ENCODE measurements at regions not wholly inside any gene's neighbourhood (a gene's known extent, or its start where the extent isn't known, plus 50 kb on each side); places are given as distances from the start of the nearest gene placed in this dataset.
"Not testable (repeated sequence)": the region's sequence is repeated elsewhere in the genome, so short reads cannot be mapped to it uniquely, and the experiment has no call there.

DNA sequence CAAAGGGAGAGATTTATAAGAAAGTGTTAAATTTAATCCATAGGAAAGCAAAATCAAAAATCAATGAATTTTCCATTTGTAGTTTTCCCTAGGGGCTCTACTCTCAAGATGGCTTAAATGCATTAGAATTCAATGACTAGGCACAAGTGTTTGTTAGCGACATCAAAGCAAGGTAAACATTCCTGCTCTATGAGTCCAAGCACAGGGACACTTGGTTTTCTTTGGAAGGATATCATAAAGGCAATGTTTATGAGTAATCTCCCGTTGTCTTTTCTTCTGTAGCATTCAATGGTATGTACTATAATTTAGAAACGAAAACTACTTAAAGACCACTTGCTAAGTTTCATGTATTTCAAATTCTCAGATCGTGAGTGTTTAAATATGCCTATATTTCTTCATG lies 54.8 kb upstream of the ZNF717 start:
- intact Hi-C loops (cut with DNase I); DNase-seq: not testable (repeated sequence)

DNA sequence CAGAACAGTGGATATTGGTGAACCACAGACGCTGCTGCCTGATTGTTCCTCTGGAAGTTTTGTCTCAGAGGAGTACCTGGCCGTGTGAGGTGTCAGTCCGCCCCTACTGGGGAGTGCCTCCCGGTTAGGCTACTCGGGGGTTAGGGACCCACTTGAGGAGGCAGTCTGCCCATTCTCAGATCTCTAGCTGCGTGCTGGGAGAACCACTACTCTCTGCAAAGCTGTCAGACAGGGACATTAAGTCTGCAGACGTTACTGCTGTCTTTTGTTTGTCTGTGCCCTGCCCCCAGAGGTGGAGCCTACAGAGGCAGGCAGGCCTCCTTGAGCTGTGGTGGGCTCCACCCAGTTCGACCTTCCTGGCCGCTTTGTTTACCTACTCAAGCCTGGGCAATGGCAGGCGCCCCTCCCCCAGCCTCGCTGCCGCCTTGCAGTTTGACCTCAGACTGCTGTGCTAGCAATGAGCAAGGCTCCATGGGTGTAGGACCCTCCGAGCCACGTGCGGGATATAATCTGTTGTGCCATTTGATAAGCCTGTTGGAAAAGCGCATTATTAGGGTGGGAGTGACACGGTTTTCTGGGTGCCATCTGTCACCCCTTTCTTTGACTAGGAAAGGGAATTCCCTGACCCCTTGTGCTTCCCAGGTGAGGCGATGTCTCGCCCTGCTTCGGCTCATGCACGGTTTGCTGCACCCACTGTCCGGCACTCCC lies 65.1 kb upstream of the ZNF717 start:
- DNase-seq; intact Hi-C loops (cut with DNase I): not testable (repeated sequence)

DNA sequence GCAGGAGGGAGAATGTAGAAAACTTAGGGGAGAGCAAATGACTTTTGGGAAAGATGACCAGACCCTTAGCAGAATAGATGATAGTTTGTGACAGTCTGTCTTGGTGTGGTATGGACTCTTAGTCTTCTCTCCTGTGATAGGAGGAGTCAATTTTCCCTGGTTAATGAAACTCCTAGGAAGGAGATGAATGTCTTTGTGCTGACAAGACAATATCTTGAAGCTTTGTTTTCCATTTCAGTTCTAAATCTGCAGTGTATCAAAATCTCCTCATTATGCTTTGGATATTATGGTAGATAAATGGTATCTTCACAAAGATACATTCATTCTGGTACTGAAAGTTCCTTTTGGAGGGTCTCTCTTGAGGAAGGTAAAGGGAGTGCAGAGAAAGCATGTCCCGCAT lies 77.8 kb upstream of the ZNF717 start:
- intact Hi-C loops (cut with DNase I): no loop called here
- no peak for DNase-seq

DNA sequence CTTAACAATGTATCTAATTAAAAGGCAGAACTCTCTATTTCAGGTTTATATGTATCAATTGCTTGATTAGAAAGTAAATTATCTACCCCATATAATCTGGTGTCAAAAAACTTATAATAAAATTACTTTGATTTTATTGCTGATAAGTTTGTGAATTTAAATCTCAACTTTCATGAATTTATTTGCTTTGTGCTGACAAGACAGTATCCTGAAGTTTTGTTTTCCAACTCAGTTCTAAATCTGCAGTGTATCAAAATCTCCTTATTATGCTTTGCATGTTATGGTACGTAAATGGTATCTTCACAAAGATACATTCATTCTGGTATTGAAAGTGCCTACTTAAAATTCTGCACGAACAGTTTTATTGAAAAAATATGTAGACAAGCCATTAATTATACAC lies 78.5 kb upstream of the ZNF717 start:
- DNase-seq: no peak
- intact Hi-C loops (cut with DNase I): no loop called here

DNA sequence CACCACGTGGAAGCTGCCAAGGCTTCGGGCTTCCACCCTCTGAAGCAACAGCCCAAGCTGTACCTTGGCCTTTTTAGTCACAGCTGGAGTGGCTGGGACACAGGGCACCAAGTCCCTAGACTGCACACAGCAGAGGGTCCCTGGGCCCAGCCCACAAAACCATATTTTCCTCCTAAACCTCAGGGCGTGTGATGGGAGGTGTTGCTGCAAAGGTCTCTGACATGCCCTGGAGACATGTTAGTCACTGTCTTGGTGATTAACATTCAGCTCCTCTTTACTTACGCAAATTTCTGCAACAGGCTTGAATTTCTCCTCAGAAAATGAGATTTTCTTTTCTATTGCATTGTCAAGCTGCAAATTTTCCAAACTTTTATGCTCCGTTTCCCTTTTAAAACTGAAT lies 98.4 kb upstream of the ZNF717 start:
- DNase-seq; intact Hi-C loops (cut with DNase I): not testable (repeated sequence)

DNA sequence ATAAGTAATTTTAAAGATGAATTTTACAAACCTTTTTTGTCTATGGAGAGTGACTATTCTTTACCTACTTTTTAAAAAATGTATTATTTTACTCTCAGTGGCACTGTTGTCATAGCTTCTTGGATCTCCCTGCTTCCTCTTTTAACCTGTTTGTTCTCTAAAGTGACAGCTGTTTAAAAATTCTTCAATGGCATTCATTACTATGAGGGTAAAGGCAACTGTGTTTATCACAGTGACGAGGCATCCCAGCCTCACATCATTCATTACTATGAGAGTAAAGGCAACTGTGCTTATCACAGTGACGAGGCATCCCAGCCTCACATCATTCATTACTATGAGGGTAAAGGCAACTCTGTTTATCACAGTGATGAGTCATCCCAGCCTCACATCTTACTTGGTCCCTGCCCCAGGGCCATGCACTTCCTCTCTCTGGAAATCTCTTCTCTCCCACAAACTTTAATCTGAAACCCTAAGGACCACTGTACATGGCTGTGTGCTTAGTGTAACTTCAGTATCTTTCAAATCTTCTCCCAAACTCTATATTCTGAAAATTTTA lies 101.7 kb upstream of the ZNF717 start:
- intact Hi-C loops (cut with DNase I): no loop called here

DNA sequence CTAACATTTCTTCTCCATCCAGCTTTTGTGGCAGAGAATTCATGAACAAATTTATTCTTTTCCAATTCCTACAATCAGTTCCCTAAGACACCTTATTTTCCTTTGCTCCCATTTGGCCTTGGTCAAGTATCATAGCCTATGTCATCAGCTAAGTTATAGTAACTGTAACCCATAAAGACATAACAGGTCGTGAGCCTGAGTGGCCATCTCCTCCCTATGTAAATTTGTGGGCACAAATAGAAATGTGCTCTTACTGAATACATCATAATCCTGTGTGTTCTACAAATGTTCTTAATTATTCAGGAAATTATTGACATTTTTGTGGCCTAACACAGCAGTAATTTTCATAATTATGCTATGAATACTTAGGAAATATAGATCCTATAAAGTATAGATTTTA lies 108.9 kb upstream of the ZNF717 start:
- intact Hi-C loops (cut with DNase I): no loop called here
- no peak for DNase-seq

More for the DNA sequence above, 101.7 kb upstream of the ZNF717 start:
- DNase-seq: no peak

DNA sequence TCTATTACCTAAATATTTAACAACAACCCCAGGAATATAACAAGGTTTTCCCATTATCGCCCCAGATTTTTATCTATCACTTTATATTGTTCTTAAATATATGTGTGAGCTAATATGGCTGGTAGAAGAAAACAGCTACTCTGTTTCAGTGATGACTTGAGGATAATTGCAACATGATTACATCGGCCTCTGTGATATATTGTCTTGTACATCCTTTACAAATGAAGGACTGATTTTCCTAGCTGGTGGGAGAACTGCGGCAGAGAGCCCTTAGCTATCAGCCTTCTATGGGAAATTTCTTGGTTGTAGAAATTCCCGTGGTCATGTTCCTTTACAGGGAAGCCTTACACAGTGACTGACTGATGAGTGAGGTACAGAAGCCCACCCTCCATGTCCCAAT lies 110.9 kb upstream of the ZNF717 start:
- no peak for DNase-seq
- intact Hi-C loops (cut with DNase I): no loop called here

DNA sequence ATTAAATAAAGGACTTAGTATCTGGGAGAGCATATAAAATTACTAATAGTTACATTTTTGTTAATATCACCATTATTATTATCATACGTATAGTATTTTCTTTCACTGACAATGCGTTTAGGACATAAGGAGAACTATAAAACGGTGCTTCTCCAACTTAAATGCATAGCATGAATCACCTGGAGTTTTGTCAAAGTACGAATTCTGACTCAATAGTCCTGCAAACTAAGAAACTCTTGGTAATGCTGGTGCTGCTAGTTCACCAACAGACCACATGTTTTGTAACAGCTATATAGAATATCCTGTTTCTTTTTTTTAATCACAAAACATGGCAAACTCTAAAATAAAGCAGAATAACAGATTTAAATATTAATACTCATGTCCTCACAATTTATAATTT lies 116.1 kb upstream of the ZNF717 start:
- DNase-seq; intact Hi-C loops (cut with DNase I): not testable (repeated sequence)

DNA sequence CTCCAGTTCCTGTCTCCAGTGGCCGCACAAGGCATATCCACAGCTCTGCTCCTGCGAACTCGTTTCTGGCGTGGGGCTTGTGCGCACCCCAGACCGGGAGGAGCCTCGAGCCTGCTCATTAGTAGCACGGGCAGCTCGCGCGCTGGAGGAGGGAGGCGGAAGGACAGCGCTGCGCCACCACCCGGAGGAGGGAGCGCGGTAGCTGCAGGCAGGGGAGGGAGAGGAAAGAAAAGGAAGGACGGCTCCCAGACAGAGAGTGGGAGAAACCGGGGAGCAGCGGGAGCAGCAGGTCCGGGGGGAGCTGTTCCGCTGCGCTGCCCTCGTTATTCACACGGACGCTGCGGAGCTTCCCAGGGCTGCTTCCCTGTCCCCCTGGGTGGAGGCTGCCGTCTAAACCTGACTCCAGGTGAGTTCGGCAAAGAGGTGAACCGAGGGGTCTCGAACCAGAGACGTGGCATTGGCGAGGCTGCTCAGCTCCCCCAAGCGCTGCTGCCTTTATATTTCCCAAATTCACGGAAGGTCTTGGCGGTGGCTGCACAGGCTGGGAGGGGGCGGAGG lies 121.3 kb upstream of the ZNF717 start:
- intact Hi-C loops (cut with DNase I): no loop called here
- peak in 41 of 42 donors; percentile 4 to 77 (median 48) for DNase-seq

DNA sequence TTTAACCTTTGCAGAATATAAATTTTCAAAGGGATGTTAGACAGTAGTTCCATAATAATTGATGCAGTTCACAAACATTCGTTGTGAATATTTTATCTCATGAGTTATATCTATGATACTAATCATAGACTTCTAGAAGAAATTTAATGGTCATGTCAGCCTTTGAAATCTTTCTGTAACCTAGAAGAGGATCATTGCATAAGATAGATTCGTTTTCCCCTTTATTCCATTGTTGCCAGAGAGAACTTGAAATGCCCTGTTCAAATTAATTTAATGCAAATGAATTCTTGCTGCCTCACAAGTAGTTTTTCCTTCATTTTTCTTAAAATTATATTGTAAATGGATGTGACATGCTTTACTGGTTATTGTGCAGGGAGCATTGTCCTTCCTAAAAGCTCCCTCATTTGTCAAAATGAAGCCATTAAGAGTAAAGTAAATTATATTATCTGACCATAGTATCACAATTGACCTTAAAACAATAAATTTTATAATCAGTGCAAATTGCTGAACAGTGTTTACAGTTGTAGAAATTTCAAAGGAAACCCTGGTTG lies 128.5 kb upstream of the ZNF717 start:
- intact Hi-C loops (cut with DNase I): no loop called here
- DNase-seq: no peak

DNA sequence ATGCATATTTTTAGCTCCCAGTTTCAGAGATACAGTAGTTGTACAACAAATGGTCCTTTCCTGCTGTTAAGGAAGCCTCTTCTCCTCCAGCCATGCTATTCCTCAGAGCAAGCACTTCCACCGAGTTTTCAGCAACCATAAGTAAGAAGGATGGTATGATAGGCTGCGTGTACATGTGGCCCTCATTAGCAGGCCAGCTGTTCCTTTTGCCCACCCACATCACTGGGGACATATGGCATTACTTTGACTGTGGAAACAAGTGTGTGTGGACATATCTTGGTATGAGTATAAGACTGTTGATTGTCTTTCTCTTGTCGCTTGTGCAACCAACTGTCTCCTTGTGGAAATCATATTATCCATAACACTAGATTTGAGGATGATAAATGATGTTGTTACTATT lies 129.4 kb upstream of the ZNF717 start:
- intact Hi-C loops (cut with DNase I); DNase-seq: not testable (repeated sequence)

DNA sequence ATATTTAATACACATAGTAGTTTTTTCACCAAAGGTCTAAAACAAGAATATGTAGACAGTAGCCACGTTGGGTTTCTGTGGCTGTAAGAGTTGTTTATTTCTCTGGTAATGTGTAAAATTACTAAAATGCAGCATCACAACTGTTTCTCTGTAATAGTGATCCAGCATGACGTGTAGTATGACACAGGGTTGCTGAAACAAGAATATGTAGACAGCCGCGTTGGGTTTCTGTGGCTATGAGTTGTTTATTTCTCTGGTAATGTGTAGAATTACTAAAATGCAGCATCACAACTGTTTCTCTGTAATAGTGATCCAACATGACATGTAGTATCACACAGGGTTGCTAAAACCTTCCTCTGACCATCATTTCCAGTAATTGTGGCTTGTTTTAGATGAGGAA lies 153.6 kb upstream of the ZNF717 start:
- DNase-seq: no peak

DNA sequence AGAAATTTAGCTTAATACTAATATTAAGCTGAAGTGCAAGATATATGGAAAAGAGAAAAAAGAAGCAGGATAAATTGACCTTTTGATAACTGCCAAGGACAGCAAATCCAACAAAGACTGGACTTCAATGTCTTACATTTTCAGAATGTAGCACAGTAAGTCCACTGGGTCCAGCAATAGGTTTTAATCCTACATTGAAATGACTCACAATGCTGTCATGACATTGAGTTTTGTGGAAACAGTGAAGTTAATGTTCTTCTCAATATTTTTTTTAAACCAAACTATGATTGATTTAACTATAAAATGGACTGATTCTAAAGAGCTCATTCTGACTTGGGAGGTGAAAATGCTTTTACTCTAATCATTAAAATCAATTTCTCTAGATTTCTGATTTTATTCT lies 166.6 kb upstream of the ZNF717 start:
- intact Hi-C loops (cut with DNase I): no loop called here
- no peak for DNase-seq

More for the DNA sequence above, 153.6 kb upstream of the ZNF717 start:
- intact Hi-C loops (cut with DNase I): no loop called here

DNA sequence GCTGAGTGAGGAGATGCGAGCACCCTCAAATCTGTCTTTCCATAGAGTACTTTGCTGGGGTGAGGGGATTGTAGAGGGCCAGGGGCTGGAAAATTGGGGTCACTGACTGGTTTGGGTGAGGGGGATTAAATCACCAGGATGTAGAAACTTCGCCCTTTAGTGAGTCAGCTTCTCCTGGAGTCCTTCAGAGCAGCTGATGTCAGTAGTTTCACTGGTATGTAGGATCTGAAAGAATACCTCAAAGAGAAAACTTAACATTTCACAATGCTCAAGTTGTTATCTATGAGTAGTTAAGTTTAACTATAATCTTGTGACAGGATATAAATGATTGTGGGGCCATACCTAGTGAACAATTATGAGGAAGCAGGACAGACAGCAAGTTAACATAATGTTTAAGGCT lies 174.7 kb upstream of the ZNF717 start:
- intact Hi-C loops (cut with DNase I); DNase-seq: not testable (repeated sequence)

DNA sequence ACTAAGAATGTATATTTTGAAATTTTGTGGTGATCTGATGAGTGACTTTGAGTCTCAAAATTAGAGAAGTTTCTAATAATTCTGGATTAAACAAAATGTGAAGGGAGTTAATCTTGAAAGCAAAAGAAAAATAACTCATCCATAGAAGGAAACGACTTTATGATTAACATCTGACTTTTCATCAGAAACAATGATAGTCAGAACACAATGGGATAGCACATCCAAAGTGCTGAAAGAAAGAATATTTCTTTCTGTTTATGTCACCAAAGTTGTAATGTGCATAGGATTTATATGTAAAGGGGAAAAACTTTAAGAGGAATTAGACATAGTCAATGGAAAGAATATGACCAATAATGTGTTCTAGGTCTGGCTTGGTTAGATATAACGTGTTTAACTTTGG lies 176.7 kb upstream of the ZNF717 start:
- intact Hi-C loops (cut with DNase I); DNase-seq: not testable (repeated sequence)

DNA sequence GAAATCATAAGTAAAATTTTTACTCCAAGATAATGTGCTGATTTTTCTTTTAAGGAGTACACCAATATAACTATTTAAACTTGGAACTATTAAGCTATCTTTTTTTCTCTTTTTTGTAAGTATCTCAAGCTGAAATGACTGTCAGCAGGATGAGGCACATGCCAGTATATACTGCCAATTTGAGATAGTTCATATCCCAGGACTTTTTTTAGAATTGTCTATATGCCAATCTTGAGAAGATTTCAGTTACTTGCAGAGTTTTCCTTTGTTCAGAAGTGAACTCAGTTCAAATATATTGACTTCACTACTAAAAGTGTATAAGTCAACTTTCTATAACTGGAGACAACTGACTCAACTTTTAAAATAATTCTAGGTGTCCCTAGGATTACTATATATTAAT lies 181.7 kb upstream of the ZNF717 start:
- DNase-seq: no peak
- intact Hi-C loops (cut with DNase I): no loop called here

DNA sequence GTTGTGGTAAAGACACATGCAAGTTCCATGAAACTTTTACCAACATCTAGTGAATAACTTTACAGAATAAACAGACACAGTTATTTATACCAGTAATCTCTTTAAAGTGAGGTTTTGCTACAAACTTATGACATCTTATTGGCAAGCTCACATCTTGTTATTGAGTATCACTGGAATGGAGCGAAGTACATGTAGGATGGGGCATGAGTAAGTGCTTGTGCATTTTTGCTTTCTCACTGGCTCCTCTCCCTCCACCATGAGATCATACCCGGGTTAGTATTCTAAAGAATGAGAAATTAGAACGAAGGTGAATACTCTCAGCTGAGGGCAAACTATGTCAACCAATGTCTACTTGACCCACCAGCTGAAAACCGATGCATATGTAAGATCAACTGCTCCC lies 193.3 kb upstream of the ZNF717 start:
- no peak for DNase-seq
- intact Hi-C loops (cut with DNase I): no loop called here

DNA sequence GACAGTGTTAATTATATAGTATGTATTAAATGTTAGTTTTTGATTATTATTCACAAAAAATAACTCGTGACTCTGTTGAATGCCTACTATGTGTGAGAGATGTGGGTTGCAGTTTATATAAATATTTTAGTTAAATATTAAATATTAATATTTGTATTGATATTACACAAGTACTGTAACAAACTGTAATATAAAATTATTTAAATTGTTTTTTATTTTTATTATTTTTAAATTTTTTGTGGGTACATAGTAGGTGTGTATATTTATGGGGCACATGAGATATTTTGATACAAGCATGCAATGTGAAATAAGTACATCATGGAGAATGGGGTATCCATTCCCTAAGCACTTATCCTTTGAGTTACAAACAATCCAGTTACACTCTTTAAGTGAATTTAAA lies 196.1 kb upstream of the ZNF717 start:
- intact Hi-C loops (cut with DNase I): no loop called here
- DNase-seq: no peak

DNA sequence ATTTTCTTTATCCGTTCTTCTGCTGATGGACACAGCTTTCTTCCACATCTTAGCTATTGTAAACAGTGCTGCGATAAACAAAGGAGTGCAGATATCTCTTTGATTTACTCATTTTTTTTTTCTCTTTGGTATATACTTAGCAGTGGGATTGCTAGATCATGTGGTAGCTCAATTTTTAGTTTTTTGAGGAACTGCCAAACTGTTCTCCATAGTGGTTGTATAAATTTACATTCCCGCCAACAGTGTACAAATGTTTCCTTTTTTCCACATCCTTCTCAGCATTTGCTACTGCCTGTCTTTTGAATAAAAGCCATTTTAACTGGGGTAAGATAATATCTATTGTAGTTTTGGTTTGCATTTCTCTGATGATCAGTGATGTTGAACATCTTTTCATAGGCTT lies 196.8 kb upstream of the ZNF717 start:
- intact Hi-C loops (cut with DNase I): no loop called here
- DNase-seq: no peak

DNA sequence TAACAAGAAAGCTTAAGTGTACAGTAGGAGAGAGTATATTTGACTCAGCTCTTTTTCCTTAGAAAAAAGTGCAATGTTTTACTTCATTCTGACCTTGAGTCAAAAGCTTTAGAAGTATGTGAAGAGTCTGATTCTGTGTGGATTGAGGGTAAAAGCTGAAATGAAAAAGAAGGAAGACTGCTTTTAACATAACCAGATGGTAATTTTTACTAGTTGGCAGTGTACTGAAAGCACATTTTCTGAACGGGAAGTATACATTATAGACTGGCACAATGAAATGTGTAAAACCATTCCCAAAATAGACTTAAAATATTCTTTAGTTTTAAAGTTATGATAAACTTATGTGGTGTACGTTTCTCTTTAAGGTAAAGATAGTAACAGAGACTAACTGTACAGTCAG lies 197.8 kb upstream of the ZNF717 start:
- no peak for DNase-seq
- intact Hi-C loops (cut with DNase I): no loop called here

Data from head of caudate nucleus (tissue), 42 donors.